ENCODE measurements at regions not wholly inside any gene's neighbourhood (a gene's known extent, or its start where the extent isn't known, plus 50 kb on each side); places are given as distances from the start of the nearest gene placed in this dataset.
A peak's percentile ranks its signal among the peaks of the same experiment; 100 is the strongest.

DNA sequence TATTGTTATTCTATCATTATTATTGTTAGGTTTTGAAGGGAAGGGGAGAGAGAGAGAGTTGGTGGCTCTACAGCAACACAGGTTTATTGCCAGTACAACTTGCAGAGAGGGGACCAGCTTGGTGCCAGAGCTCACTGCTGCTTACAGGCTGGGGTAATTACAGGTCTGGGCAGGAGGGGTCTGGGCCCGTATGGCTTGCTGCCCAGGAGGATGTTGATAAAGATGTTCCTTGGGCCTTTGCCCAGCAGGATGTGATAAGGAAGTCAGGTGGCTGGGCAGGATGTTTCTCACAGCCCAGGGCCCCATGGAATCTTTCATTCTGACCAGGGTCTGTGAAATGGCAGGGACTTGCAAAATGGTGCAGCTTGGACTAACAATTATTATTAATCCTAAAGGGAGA is 64.2 kb upstream of the ZNF599 start:
- DNase-seq, result peak; percentile 91
- TF ChIP-seq, protein P1, sequence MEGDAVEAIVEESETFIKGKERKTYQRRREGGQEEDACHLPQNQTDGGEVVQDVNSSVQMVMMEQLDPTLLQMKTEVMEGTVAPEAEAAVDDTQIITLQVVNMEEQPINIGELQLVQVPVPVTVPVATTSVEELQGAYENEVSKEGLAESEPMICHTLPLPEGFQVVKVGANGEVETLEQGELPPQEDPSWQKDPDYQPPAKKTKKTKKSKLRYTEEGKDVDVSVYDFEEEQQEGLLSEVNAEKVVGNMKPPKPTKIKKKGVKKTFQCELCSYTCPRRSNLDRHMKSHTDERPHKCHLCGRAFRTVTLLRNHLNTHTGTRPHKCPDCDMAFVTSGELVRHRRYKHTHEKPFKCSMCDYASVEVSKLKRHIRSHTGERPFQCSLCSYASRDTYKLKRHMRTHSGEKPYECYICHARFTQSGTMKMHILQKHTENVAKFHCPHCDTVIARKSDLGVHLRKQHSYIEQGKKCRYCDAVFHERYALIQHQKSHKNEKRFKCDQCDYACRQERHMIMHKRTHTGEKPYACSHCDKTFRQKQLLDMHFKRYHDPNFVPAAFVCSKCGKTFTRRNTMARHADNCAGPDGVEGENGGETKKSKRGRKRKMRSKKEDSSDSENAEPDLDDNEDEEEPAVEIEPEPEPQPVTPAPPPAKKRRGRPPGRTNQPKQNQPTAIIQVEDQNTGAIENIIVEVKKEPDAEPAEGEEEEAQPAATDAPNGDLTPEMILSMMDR (IDR thresholded peaks at IDR 0.05; ENCODE audit: low read depth, low read length), result no peak
- peaks cover 6% of the 10 kb centered on the region for H3K4me1 ChIP-seq
- no peaks in the 10 kb centered on the region for H3K36me3 ChIP-seq
- H3K9me3 ChIP-seq, result no peaks in the 10 kb centered on the region
- H3K4me3 ChIP-seq (ENCODE audit: low read depth, low read length), result peak overlapping the region; percentile 25
- H3K27me3 ChIP-seq, result no peaks in the 10 kb centered on the region

DNA sequence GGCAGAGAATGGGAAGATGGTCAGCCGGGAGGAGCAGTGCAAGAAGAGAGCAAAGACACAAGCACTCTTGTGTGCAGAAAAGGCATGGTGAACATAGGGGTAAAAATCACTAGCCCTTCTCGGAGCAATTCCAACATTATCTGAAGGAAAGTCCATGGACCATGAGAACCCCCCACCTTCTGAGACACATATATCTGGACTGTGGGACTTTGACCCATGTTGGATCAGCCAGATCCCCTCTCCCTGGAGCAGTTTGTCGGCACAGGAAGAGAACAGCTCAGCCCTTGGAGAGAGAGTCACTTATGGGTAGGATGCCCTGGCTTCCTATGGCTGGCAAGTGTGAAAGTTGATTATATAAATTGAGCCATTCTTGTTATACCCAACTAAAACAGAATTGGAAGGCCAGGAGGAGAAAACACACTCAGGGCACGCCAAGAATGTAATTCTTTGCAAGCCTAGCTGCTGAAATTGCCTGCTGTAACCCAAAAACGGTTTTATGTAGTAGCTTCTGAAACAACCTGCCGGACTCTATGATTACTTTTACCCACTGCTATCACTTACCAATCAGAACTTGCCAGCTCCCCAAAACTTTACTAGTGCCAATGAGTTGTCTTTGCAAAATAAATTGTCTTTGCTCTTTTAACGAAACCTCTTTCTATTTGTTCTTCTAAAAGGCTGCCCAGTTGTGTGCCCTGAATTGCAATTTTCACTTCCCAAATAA is 62.8 kb upstream of the ZNF599 start:
- H3K36me3 ChIP-seq, result no peaks in the 10 kb centered on the region
- H3K9me3 ChIP-seq, result no peaks in the 10 kb centered on the region
- H3K27me3 ChIP-seq, result no peaks in the 10 kb centered on the region

DNA sequence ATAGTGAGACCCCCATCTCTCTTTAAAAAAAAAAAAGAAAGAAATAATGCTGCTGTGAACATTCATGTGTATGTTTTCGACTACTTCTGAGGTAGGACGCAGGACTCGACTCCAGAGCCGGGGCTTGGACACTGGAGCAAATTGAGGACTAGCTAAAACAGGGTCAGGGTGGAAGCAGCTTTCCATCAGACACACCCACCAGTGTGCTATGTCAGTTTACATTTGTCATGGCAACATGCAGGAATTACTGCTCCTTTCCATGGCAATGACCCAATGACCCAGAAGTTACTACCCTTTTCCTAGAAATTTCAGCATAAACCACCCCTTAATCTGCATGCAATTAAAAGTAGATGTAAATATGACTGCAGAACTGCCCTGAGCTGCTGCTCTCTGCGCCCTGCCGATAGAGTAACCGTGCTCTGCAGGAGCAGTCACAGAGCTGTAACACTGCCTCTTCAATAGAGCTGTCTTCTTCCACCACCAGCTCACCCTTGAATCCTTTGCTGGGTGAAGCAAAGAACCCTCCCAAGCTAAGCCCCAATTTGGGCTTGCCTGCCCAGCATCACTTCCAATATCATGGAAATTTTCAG is 61.6 kb upstream of the ZNF599 start:
- DNase-seq, result no peak
- H3K36me3 ChIP-seq, result no peaks in the 10 kb centered on the region
- no peaks in the 10 kb centered on the region for H3K9me3 ChIP-seq
- H3K4me1 ChIP-seq, result peaks cover 9% of the 10 kb centered on the region
- no peaks in the 10 kb centered on the region for H3K27me3 ChIP-seq
- TF ChIP-seq, protein P1 (IDR thresholded peaks at IDR 0.05; ENCODE audit: low read depth, low read length), result no peak
- no peak overlapping the region for H3K4me3 ChIP-seq (ENCODE audit: low read depth, low read length)

More for the DNA sequence above, 62.8 kb upstream of the ZNF599 start:
- Histone ChIP-seq H3K4me3 (ENCODE audit: low read depth, low read length) (no peak overlapping the region), H3K4me1 (peaks cover 6% of the 10 kb centered on the region)
- no peak for DNase-seq
- TF ChIP-seq, protein P1 (IDR thresholded peaks at IDR 0.05; ENCODE audit: low read depth, low read length), result no peak

DNA sequence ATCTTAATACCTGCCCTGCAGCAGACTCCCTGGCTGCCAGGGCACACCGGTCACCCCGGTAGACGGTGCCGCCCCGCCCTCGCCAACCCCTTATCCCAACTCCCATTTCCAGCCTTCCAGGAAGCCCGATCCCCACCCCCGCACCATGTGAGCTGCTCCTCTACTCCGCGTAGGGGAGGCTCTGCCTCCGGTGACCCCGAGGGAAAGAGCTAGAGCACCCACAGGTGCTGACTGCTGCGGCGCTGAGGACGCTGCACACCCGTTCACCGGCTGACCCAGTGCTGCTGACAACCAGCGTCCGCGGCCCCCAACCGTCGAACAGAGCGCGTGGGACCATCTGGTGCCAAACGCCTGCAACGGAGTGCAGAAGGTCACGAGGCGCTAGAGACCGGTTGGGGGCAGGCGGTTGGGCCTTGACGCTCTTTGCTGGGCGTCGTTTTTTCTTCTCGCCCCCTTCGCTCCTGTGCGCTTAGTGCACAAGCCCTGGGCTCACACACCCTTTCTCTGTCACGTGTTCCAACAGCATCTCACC is 59.6 kb upstream of the ZNF599 start:
- TF ChIP-seq, protein P1 (IDR thresholded peaks at IDR 0.05; ENCODE audit: low read depth, low read length), result no peak
- DNase-seq, result no peak
- H3K27me3 ChIP-seq, result no peaks in the 10 kb centered on the region

DNA sequence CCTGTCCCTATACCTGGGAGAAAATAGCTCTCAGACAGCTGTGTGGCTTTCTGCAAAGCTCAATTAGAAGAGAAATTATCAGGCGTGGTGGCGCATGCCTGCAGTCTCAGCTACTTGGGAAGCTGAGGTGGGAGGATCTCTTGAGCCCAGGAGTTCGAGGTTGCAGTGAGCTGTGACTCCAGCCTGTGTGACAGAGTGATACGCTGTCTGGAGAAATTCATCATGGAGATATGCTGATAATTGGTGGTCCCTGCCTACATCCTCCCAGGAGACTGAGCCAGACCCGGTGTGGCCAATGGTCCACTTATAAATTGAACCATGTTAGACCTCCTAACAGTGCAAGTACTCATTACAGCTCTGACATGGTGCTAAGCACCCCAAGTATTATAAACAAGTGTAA is 58.7 kb upstream of the ZNF599 start:
- no peak for DNase-seq
- TF ChIP-seq, protein P1 (IDR thresholded peaks at IDR 0.05; ENCODE audit: low read depth, low read length), result no peak
- H3K4me1 ChIP-seq, result 0 out of 2 replicates have a peak, but pooled peaks cover 3% of the 10 kb centered on the region
- H3K9me3 ChIP-seq, result no peaks in the 10 kb centered on the region
- H3K27me3 ChIP-seq, result no peaks in the 10 kb centered on the region
- H3K4me3 ChIP-seq (ENCODE audit: low read depth, low read length), result no peak overlapping the region
- H3K36me3 ChIP-seq, result no peaks in the 10 kb centered on the region

More for the DNA sequence above, 59.6 kb upstream of the ZNF599 start:
- H3K4me3 ChIP-seq (ENCODE audit: low read depth, low read length), result no peak overlapping the region
- no peaks in the 10 kb centered on the region for H3K9me3 ChIP-seq
- H3K4me1 ChIP-seq, result peaks cover 3% of the 10 kb centered on the region; the same call in 1 of the 2 replicates
- no peaks in the 10 kb centered on the region for H3K36me3 ChIP-seq

DNA sequence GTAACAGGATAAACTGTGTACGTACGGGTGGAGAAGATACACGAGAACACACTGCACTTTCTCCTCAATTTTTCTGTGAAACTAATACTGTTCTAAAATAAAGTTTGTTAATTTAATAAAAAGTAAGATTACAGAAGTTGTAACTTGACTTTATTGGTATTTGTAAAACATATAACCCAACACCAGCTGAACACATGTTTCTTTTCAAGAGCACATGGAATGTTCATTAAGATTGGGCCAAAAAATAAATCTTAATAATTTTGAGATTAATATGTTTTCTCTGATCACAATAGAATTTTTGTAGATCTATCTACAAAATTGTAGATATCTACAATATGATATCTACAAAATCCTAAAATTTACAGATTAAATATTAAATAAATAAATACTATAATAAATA is 55.1 kb upstream of the ZNF599 start:
- Histone ChIP-seq H3K9me3 (no peaks in the 10 kb centered on the region), H3K27me3 (no peaks in the 10 kb centered on the region), H3K4me1 (0 out of 2 replicates have a peak, but pooled peaks cover 3% of the 10 kb centered on the region), H3K4me3 (ENCODE audit: low read depth, low read length) (no peak overlapping the region), H3K36me3 (no peaks in the 10 kb centered on the region)
- DNase-seq, result no peak
- TF ChIP-seq, protein P1 (IDR thresholded peaks at IDR 0.05; ENCODE audit: low read depth, low read length), result no peak
